ENCODE measurements at regions not wholly inside any gene's neighbourhood (a gene's known extent, or its start where the extent isn't known, plus 50 kb on each side); places are given as distances from the start of the nearest gene placed in this dataset.
"Not testable (repeated sequence)": the region's sequence is repeated elsewhere in the genome, so short reads cannot be mapped to it uniquely, and the experiment has no call there.

DNA sequence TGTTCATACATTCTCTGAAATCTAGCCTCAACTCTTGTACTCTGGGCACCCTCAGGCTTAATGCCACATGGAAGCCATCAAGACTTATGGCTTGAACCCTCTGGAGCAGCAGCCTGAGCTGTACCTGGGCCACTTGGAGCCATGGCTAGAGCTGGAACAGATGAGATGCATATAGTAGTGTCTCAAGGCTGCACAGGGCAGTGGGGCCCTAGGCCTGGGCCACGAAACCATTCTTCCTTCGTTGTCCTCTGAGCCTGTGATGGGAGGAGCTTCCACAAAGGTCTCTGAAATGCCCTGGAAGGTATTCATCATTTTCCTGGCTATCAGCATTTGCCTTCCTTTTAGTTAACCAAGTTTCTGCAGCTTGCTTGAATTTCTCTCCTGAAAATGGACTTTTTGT is 1427.2 kb upstream of the PCDH10 start:
- FAIRE-seq (no peak), DNase-seq (ENCODE audit: insufficient read length, low spot score) (no peak)
- no peak for TF ChIP-seq PAX5 (IDR thresholded peaks at IDR 0.05; ENCODE audit: insufficient read depth, low read length, severe bottlenecking)
- no peak for TF ChIP-seq POU2F2 (IDR thresholded peaks at IDR 0.05; ENCODE audit: low read depth, low read length)
- TF ChIP-seq TAF1 (IDR thresholded peaks at IDR 0.05; ENCODE audit: low read depth, low read length): no peak
- no peak for TF ChIP-seq POLR2AphosphoS5 (IDR thresholded peaks at IDR 0.05; ENCODE audit: low read depth, low read length)
- no peak for TF ChIP-seq POLR2A (IDR thresholded peaks at IDR 0.05; ENCODE audit: low read depth, low read length)
- TF ChIP-seq SPI1 (IDR thresholded peaks at IDR 0.05; ENCODE audit: low read depth, low read length): no peak

DNA sequence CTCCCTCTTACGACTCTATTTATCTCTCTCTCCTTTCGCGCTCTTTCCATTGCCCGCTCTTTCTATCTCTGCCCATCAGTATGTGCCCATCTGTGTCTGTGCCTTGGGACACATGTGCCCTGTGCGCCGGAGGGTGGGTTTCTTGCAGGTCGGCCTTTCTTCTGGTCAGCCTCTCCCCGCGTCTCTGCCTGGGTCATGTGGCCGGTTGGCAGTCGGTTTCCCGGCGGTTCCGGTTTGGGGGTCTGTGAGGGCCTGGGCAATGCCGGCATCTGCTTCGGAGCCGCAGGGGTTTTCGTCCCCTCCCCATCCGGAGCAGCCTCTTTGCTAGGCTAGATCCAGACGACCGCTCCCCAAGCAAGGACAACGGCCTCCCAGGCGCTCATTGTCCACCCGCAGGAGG is 1426.0 kb upstream of the PCDH10 start:
- FAIRE-seq; DNase-seq (ENCODE audit: insufficient read length, low spot score): not testable (repeated sequence)

DNA sequence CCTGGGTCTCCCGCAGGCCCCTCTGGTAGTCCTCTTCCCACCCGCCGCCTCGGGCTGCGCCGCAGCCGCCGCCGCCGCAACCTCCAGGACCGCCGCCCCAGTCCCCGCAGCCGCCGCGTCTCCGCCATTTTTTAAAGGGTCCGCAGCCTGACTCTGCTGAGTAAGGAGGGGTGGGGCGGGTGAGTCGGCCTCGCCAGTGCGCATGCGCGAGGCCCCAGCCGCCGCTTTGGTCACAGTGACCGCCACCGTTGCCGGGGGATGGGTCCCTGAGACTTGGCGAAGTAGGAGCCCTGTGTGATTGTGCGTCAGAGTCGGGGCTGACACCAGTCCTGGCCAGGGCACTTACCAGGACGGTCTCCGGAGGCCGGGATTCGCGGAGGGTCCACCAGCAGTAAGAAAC is 1424.2 kb upstream of the PCDH10 start:
- FAIRE-seq; DNase-seq (ENCODE audit: insufficient read length, low spot score): not testable (repeated sequence)

DNA sequence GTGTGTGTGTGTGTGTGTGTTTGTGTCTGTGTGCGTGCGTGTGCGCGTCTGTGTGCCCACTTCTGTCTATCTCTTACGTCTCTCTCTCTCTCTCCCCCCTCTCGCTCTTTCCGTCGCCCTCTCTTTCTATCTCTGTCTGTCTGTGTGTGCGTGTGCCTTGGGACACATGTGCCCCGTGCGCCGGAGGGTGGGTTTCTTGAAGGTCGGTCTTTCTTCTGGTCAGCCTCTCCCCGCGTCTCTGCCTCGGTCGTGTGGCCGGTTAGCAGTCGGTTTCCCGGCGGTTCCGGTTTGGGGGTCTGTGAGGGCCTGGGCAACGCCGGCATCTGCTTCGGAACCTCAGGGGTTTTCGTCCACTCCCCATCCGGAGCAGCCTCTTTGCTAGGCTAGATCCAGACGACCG is 1423.6 kb upstream of the PCDH10 start:
- FAIRE-seq; DNase-seq (ENCODE audit: insufficient read length, low spot score): not testable (repeated sequence)

DNA sequence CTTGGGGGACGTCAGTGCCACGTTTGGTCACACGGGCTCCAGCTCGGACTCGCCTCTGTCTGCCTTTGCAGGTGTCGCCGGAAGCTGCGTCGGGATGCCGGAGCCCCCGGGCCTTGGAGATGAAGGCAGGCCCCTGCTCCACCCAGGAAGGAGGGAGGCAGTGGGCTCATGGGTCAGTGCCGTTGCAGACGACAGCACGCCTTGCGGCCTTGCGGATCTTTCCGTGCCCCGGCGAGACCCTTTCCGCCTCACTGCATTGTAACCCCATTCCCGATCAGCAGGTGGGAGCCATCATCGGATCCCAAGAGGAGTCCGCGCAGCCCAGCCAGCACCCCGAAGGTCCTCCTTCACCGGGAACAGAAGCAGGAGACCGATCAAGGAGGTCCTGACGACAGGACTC is 1422.2 kb upstream of the PCDH10 start:
- FAIRE-seq; DNase-seq (ENCODE audit: insufficient read length, low spot score): not testable (repeated sequence)

DNA sequence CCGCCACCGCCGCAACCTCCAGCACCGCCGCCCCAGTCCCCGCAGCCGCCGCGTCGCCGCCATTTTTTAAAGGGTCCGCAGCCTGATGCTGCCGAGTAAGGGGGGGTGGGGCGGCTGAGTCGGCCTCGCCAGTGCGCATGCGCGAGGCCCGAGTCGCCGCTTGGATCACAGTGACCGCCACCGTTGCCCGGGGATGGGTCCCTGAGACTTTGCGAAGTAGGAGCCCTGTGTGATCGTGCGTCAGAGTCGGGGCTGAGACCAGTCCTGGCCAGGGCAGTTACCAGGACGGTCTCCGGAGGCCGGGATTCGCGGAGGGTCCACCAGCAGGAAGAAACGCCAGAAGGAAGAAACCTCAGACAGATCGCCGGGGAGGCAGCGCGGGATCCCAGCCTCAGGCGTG is 1421.7 kb upstream of the PCDH10 start:
- not testable (repeated sequence) for FAIRE-seq; DNase-seq (ENCODE audit: insufficient read length, low spot score)

DNA sequence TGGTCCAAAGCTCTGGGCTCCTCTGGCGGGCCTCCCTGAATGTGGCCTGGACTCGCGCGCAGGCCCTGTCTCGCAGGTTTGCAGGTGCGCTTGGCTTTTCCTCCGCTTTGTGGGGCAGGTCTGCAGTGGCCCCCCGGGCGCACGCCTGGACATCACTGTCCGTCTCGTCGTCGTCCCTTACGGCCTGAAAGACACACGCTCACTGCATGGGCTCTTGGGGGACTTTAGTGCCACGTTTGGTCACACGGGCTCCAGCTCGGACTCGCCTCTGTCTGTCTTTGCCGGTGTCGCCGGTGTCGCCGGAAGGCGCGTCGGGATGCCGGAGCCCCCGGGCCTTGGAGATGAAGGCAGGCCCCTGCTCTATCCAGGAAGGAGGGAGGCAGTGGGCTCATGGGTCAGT is 1419.9 kb upstream of the PCDH10 start:
- not testable (repeated sequence) for DNase-seq (ENCODE audit: insufficient read length, low spot score); FAIRE-seq

DNA sequence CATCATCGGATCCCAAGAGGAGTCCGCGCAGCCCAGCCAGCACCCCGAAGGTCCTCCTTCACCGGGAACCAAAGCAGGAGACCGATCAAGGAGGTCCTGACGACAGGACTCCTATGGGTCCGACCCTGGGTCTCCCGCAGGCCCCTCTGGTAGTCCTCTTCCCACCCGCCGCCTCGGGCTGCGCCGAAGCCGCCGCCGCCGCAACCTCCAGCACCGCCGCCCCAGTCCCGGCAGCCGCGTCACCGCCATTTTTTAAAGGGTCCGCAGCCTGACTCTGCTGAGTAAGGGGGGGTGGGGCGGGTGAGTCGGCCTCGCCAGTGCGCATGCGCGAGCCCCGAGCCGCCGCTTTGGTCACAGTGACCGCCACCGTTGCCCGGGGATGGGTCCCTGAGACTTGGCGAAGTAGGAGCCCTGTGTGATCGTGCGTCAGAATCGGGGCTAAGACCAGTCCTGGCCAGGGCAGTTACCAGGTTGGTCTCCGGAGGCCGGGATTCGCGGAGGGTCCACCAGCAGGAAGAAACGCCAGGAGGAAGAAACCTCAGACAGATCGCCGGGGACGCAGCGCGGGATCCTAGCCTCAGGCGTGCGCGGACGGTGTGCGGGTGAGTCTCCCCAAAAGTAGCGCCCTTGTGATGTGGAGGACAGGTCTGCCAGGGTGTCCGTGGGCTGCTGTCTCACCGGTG is 1419.2 kb upstream of the PCDH10 start:
- not testable (repeated sequence) for FAIRE-seq

DNA sequence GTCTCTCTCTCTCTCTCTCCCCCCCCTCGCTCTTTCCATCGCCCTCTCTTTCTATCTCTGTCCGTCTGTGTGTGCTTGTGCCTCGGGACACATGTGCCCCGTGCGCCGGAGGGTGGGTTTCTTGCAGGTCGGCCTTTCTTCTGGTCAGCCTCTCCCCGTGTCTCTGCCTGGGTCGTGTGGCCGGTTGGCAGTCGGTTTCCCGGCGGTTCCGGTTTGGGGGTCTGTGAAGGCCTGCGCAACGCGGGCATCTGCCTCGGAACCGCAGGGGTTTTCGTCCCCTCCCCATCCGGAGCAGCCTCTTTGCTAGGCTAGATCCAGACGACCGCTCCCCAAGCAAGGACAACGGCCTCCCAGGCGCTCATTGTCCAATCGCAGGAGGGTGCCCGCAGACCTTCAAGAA is 1418.5 kb upstream of the PCDH10 start:
- not testable (repeated sequence) for DNase-seq (ENCODE audit: insufficient read length, low spot score); FAIRE-seq

More for the DNA sequence above, 1419.2 kb upstream of the PCDH10 start:
- DNase-seq (ENCODE audit: insufficient read length, low spot score): not testable (repeated sequence)

DNA sequence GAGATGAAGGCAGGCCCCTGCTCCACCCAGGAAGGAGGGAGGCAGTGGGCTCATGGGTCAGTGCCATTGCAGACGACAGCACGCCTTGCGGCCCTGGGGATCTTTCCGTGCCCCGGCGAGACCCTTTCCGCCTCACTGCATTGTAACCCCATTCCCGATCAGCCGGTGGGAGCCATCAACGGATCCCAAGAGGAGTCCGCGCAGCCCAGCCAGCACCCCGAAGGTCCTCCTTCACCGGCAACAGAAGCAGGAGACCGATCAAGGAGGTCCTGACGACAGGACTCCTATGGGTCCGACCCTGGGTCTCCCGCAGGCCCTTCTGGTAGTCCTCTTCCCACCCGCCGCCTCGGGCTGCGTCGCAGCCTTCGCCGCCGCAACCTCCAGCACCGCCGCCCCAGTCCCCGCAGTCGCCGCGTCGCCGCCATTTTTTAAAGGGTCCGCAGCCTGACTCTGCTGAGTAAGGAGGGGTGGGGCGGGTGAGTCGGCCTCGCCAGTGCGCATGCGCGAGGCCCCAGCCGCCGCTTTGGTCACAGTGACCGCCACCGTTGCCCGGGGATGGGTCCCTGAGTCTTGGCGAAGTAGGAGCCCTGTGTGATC is 1417.0 kb upstream of the PCDH10 start:
- not testable (repeated sequence) for FAIRE-seq; DNase-seq (ENCODE audit: insufficient read length, low spot score)

DNA sequence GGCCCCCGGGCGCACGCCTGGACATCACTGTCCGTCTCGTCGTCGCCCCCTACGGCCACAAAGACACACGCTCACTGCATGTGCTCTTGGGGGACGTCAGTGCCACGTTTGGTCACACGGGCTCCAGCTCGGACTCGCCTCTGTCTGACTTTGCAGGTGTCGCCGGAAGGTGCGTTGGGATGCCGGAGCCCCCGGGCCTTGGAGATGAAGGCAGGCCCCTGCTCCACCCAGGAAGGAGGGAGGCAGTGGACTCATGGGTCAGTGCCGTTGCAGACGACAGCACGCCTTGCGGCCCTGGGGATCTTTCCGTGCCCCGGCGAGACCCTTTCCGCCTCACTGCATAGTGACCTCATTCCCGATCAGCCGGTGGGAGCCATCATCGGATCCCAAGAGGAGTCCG is 1414.8 kb upstream of the PCDH10 start:
- DNase-seq (ENCODE audit: insufficient read length, low spot score); FAIRE-seq: not testable (repeated sequence)

DNA sequence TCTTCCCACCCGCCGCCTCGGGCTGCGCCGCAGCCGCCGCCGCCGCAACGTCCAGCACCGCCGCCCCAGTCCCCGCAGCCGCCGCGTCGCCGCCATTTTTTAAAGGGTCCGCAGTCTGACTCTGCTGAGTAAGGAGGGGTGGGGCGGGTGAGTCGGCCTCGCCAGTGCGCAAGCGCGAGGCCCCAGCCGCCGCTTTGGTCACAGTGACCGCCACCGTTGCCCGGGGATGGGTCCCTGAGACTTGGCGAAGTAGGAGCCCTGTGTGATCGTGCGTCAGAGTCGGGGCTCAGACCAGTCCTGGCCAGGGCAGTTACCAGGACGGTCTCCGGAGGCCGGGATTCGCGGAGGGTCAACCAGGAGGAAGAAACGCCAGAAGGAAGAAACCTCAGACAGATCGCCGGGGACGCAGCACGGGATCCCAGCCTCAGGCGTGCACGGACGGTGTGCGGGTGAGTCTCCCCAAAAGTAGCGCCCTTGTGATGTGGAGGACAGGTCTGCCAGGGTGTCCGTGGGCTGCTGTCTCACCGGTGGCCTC is 1414.2 kb upstream of the PCDH10 start:
- DNase-seq (ENCODE audit: insufficient read length, low spot score); FAIRE-seq: not testable (repeated sequence)

DNA sequence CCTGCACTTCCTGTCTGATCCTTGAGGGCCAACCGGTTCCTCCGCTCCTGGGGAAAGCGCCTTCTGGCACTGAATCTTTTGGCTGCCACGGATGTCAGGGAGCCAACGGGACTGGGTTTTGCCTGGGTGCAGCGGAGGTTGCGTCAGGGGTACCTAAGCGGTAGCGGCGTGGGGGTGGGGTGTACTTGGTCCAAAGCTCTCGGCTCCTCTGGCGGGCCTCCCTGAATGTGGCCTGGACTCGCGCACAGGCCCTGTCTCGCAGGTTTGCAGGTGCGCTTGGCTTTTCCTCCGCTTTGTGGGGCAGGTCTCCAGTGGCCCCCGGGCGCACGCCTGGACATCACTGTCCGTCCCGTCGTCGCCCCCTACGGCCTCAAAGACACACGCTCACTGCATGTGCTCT is 1410.1 kb upstream of the PCDH10 start:
- FAIRE-seq; DNase-seq (ENCODE audit: insufficient read length, low spot score): not testable (repeated sequence)

DNA sequence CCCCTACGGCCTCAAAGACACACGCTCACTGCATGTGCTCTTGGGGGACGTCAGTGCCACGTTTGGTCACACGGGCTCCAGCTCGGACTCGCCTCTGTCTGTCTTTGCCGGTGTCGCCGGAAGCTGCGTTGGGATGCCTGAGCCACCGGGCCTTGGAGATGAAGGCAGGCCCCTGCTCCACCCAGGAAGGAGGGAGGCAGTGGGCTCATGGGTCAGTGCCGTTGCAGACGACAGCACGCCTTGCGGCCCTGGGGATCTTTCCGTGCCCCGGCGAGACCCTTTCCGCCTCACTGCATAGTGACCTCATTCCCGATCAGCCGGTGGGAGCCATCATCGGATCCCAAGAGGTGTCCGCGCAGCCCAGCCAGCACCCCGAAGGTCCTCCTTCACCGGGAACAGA is 1407.3 kb upstream of the PCDH10 start:
- FAIRE-seq; DNase-seq (ENCODE audit: insufficient read length, low spot score): not testable (repeated sequence)

DNA sequence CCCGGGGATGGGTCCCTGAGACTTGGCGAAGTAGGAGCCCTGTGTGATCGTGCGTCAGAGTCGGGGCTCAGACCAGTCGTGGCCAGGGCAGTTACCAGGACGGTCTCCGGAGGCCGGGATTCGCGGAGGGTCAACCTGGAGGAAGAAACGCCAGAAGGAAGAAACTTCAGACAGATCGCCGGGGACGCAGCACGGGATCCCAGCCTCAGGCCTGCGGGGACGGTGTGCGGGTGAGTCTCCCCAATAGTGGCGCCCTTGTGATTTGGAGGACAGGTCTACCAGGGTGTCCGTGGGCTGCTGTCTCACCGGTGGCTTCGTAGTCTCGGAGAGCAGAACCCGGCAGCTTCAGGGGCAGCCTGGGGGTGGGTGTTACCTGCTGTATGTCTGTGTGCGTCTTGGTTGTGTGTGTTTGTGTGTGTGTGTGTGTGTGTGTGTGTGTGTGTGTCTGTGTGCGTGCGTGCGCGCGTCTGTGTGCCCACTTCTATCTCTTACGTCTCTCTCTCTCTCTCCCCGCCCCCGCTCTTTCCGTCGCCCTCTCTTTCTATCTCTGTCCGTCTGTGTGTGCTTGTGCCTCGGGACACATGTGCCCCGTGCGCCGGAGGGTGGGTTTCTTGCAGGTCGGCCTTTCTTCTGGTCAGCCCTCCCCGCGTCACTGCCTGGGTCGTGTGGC is 1406.4 kb upstream of the PCDH10 start:
- not testable (repeated sequence) for DNase-seq (ENCODE audit: insufficient read length, low spot score)
- peak; percentile 35 for FAIRE-seq

DNA sequence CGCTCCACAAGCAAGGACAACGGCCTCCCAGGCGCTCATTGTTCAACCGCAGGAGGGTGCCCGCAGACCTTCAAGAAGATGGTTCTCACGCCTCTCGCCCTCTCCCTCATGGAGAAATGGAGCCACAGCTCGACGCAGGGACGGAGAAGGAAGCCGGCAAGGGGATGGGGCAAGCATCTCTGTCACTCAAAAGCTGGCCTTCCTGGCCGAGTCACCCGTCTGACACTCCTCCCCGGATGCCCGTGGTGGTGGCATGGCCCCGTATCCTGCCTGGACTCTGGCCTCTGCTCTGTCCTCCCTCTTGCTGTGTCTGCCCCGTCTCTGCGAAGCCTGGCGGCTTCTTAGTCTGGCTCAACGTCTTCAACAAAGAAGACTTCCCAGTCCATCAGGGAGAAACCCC is 1405.7 kb upstream of the PCDH10 start:
- FAIRE-seq: not testable (repeated sequence)

DNA sequence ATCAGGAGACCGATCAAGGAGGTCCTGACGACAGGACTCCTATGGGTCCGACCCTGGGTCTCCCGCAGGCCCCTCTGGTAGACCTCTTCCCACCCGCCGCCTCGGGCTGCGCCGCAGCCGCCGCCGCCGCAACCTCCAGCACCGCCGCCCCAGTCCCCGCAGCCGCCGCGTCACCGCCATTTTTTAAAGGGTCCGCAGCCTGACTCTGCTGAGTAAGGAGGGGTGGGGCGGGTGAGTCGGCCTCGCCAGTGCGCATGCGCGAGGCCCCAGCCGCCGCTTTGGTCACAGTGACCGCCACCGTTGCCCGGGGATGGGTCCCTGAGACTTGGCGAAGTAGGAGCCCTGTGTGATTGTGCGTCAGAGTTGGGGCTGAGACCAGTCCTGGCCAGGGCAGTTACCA is 1401.9 kb upstream of the PCDH10 start:
- FAIRE-seq; DNase-seq (ENCODE audit: insufficient read length, low spot score): not testable (repeated sequence)

More for the DNA sequence above, 1405.7 kb upstream of the PCDH10 start:
- not testable (repeated sequence) for DNase-seq (ENCODE audit: insufficient read length, low spot score)

DNA sequence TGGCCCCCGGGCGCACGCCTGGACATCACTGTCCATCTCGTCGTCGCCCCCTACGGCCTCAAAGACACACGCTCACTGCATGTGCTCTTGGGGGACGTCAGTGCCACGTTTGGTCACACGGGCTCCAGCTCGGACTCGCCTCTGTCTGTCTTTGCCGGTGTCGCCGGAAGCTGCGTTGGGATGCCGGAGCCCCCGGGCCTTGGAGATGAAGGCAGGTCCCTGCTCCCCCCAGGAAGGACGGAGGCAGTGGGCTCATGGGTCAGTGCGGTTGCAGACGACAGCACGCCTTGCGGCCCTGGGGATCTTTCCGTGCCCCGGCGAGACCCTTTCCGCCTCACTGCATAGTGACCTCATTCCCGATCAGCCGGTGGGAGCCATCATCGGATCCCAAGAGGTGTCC is 1399.9 kb upstream of the PCDH10 start:
- not testable (repeated sequence) for DNase-seq (ENCODE audit: insufficient read length, low spot score); FAIRE-seq

DNA sequence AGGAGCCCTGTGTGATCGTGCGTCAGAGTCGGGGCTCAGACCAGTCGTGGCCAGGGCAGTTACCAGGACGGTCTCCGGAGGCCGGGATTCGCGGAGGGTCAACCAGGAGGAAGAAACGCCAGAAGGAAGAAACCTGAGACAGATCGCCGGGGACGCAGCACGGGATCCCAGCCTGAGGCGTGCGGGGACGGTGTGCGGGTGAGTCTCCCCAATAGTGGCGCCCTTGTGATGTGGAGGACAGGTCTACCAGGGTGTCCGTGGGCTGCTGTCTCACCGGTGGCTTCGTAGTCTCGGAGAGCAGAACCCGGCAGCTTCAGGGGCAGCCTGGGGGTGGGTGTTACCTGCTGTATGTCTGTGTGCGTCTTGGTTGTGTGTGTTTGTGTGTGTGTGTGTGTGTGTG is 1399.1 kb upstream of the PCDH10 start:
- FAIRE-seq; DNase-seq (ENCODE audit: insufficient read length, low spot score): not testable (repeated sequence)

All from GM12891 (cell line).